HT1080 (cell line): ENCODE measurements at regions not wholly inside any gene's neighbourhood (a gene's known extent, or its start where the extent isn't known, plus 50 kb on each side); places are given as distances from the start of the nearest gene placed in this dataset.

ENCODE experiments used
- DNase-seq: peaks from one replicate; pipeline ENCODE4 v3.0.0-alpha.2; 2015; ENCODE audit warnings: low read depth

GRCh38 chr17:79183043-79183292, 108.3 kb downstream of the ENGASE start:
- DNase-seq: no peak

DNA sequence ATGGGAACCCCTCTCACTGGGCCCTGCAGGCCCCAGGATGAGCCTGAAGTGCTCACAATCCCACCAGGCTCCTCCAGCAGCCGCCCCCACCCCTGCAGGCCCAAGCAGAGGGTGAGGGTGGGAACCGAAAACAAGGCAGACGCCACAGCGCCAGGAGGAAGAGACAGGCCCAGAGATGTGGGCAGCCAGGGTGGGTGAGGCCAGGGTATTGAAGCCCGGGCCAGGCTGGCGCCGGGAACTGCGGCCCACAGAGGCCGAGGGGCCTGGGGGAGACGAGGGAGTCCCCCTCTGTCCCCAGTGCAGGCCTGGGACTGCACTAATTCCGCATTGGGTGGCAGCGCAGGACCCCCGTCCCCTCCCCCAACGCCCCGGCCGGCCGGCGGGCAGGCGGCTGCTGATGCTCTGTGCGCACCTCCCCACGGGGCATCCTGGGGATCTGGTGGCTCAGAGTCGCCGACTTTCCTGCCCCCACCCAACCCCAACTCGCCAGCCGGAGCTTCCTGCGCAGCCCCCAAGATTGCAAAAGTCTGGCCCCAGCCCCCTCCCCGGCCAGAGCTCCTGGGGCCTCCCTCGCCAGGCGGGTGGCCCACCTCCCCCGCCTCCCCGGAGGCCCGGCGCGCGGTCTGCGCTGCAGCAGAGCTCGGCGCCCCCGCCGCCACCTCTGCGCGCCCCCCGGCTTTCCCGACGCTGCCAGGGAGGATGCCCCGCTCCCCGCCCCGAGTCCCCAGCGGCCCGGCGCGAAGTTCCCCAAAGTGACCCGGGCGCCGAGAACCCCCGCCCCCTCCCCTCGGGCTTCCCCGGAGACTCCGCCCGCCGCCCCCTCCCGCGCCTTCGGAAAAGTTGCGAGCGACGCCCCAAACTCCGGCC, 107.8 kb downstream of the ENGASE start:
- no peak for DNase-seq

GRCh38 chr17:79180358-79181005, 105.9 kb downstream of the ENGASE start:
- DNase-seq: no peak

DNA sequence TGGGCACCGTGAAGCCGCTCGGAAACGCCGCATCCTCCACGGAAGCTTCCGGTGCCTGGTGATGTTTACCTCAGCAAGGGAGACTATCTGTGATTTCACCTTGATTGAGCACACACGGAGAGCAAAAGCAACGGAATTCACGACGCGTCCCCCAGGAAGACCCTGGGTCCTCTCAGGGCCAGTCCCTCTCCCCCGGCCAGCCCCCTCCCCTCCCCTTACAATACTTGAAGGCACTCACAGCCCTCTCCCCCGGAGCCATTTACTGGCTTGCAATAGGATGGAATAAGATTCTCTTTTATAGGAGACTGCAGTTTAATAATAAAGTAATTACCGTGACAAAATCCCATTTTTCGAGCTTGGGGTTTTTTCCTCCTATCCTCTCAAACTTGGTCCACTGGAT, 104.7 kb downstream of the ENGASE start:
- DNase-seq: no peak

DNA sequence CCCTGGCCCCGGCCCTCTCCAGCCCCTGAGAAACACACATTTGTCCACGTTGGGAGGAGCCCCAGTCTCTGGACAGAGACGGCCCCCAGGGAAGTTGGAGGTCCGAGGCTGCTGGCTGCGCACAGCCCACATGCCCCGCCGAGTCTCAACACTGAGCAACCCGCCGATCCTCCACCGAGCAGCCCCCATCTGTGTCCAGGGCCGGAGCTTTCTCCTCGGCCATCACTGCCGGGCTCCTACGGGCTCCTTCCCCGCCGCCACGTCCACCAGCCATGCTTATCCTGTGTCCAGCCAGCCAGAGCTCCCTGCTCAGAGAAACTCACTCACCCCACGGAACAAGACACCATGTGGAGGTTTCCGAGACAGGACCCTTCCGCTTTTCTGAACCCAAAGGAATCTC, 103.3 kb downstream of the ENGASE start:
- no peak for DNase-seq

DNA sequence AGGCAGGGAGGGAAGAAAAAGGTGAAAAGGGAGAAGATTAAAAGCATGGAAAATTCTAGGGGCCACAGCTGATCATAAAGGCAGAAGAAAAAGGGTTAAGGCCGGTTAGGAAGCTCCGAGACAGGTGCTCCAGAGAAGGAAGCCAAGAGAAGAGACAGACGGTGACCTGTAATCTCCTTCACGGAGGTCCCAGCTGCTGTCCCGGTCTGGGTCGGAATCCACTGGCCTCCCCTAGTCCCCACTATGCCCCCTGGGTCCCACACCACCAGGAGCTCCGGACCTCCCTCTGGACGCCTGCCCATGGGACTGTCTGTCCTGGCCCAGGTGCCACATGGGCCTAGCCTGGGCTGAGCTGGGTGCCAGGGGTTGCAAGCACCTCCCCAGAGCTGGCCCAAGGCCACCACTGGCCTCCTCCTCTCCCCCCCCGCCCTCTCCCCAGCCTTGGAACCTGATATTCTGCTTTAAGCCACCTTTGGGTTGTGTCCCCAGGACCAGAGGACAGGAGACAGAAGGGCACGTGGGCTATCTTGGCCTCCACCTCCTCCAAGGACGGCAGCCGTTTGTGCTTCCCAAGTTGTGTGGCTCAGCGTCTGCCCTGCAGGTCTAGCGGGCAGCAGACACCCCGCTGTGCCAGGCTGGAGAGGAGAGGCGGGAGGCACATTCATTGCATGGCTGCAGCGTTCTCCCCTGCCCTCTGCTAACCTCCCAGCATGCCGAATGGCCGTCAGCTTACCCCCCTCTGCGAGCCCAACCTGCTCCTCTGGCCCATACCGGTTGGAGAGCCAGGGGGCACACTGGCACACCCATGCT, 102.4 kb downstream of the ENGASE start:
- DNase-seq: no peak

- DNase-seq: peak; percentile 39
Measured at GRCh38 chr17:79174905-79175856, 100.6 kb downstream of the ENGASE start.

- no peak for DNase-seq
Measured at GRCh38 chr17:79174193-79174765, 99.7 kb downstream of the ENGASE start.

DNA sequence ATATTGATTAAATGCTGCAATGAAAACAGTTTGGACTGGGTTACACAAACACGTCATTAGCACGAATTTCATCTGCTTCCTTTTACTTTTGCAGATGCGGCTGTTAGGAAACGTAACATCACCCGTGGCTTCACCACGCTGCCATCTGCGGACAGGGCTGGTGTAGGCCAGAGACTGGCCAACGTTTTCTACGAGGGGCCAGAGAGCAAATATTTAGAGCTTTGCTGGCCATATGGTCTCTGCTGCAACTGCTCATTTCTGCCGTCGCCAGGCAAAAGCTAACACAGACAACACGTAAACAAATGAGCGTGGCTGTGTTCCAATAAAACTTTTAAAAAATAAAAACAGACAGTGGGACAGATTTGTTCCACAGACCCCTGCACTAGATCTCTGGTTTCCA, 96.6 kb downstream of the ENGASE start:
- DNase-seq: no peak

- DNase-seq: no peak
Measured at GRCh38 chr17:79169861-79170260, 95.2 kb downstream of the ENGASE start.

- DNase-seq: no peak
Measured at GRCh38 chr17:79169366-79169765, 94.7 kb downstream of the ENGASE start.

GRCh38 chr17:79168486-79169055, 93.9 kb downstream of the ENGASE start:
- no peak for DNase-seq

DNA sequence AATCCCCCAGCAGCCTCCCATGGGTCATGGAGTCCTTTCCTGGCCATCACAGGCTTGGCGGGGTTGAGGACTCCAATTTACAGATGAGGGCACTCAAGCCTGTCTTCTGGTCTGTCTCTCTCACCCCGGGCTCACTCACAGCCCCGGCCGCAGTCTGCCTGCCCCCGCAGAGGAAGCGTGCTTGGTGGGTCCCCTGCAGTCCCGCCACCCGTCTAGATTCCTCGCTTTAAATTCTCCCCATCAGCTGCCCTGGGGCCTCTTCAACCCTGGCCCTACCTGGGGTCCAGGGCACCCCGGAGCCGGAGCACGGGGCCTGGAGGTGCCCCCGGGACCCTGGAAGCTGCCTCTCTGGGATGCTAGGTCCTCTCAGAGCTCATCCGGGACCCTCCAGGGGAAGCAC, 92.9 kb downstream of the ENGASE start:
- no peak for DNase-seq

DNA sequence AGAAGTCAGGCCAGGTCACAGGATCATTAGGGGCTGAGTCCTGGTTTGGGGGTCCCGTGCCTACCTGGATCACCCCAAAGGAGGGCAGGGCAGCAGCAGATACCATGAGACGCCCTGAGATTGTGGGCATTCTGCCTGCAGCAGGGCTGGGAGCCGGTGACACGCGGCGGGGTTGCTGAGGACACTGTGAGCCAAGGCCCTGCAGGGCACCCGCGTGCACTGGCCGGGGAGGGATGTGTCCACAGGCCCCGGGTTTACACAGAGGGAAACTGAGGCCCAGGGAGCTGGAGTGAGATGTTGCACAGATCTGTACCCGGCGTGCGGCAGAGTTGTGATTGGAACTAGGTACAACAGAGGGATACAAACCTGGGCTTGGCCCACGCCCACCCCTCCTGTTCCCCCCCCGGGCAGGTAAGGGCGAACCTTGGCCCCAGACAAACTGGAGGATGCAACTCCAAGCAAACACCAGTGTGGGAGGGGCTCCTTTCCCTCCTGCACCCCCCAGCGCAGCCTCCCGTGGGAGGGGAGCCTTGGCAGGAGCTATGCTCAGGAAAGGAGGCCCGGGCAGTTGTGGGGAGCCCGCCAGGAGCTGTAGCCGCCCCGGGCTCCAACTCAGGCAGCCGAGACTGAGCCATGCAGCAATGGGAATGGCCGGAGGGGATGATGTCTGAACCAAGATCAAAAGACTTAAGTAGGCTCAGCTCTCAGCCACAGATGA, 91.3 kb downstream of the ENGASE start:
- no peak for DNase-seq

- no peak for DNase-seq
Measured at GRCh38 chr17:79164913-79165695, 90.5 kb downstream of the ENGASE start.

- DNase-seq: no peak
Measured at GRCh38 chr17:79164408-79164807, 89.8 kb downstream of the ENGASE start.

GRCh38 chr17:79163071-79163470, 88.4 kb downstream of the ENGASE start:
- no peak for DNase-seq

GRCh38 chr17:79162012-79162963, 87.7 kb downstream of the ENGASE start:
- no peak for DNase-seq
